ENCODE measurements at regions not wholly inside any gene's neighbourhood (a gene's known extent, or its start where the extent isn't known, plus 50 kb on each side); places are given as distances from the start of the nearest gene placed in this dataset.
A peak's percentile ranks its signal among the peaks of the same experiment; 100 is the strongest.

DNA sequence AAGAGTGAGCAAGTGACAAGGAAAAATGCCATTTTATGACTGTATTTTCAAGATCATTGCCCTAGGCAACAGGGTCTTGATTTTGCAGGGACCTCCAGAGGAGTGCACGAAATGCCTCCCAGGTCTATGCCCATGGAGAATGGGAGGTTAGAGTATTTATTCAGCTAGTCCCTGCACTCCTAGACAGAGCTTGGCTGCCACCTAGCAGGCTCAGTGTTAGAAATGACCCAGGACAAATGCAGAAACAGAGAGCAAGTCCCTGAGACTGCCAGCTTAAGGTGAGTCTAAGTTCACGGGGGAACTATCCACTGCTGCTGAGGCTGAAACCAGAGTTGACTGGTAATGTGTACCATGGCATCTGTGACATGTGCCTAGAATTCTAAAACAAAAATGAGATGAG is 506.4 kb downstream of the MED13L start:
- POLR2A ChIA-PET, result no interaction called here
- peaks cover 6% of the 10 kb centered on the region for H3K36me3 Mint-ChIP-seq (ENCODE audit: insufficient read depth, unreplicated experiment)
- H3K27ac Mint-ChIP-seq (ENCODE audit: low read depth, unreplicated experiment), result no peak overlapping the region
- DNase-seq (ENCODE audit: unreplicated experiment), result peak; percentile 26
- TF ChIP-seq, protein P1, sequence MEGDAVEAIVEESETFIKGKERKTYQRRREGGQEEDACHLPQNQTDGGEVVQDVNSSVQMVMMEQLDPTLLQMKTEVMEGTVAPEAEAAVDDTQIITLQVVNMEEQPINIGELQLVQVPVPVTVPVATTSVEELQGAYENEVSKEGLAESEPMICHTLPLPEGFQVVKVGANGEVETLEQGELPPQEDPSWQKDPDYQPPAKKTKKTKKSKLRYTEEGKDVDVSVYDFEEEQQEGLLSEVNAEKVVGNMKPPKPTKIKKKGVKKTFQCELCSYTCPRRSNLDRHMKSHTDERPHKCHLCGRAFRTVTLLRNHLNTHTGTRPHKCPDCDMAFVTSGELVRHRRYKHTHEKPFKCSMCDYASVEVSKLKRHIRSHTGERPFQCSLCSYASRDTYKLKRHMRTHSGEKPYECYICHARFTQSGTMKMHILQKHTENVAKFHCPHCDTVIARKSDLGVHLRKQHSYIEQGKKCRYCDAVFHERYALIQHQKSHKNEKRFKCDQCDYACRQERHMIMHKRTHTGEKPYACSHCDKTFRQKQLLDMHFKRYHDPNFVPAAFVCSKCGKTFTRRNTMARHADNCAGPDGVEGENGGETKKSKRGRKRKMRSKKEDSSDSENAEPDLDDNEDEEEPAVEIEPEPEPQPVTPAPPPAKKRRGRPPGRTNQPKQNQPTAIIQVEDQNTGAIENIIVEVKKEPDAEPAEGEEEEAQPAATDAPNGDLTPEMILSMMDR (IDR thresholded peaks at IDR 0.05; ENCODE audit: unreplicated experiment), result no peak
- peaks cover 15% of the 10 kb centered on the region for H3K9me3 Mint-ChIP-seq (ENCODE audit: unreplicated experiment)
- no TSS peak for BruUV-seq (replicated peaks)
- peaks cover 35% of the 10 kb centered on the region for H3K27me3 Mint-ChIP-seq (ENCODE audit: insufficient read depth, unreplicated experiment)
- no peaks in the 10 kb centered on the region for H3K4me1 Mint-ChIP-seq (ENCODE audit: insufficient read depth, unreplicated experiment)
- CTCF ChIA-PET, result interaction anchor here (0.6 to 1.2 kb wide), 8 partner anchors 16 to 1138 kb away, joined by 3 to 4 read pairs (median 4); no protein-coding TSS in a partner anchor
- intact Hi-C loops (cut with micrococcal nuclease), result no loop called here
- H3K4me3 Mint-ChIP-seq (ENCODE audit: unreplicated experiment), result no peak overlapping the region

DNA sequence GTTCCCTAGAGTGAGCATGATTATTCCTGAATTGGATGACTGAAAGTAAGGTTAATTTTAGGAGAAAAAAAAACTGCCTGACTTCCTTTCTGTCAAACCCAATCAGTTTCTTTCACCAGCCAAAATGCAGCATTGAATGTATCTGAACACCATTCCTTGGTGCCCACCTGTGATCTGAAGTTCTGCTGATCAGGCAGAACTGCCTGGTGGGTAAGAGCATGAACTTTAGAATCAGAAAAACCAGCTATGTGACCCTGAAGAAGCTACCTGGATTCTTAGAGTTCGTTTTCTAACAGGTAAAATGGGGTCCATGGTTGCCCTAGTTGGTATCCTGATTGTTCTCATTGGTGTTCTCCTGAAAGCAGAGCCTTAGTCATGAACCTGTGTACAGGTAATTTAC is 506.9 kb downstream of the MED13L start:
- TF ChIP-seq, protein P1 (IDR thresholded peaks at IDR 0.05; ENCODE audit: unreplicated experiment), result no peak
- Mint-ChIP-seq H3K9me3 (ENCODE audit: unreplicated experiment) (peaks cover 15% of the 10 kb centered on the region), H3K27me3 (ENCODE audit: insufficient read depth, unreplicated experiment) (peaks cover 34% of the 10 kb centered on the region), H3K4me3 (ENCODE audit: unreplicated experiment) (no peak overlapping the region), H3K27ac (ENCODE audit: low read depth, unreplicated experiment) (no peak overlapping the region), H3K4me1 (ENCODE audit: insufficient read depth, unreplicated experiment) (no peaks in the 10 kb centered on the region), H3K36me3 (ENCODE audit: insufficient read depth, unreplicated experiment) (peaks cover 6% of the 10 kb centered on the region)
- no peak for DNase-seq (ENCODE audit: unreplicated experiment)
- ChIA-PET CTCF (interaction anchor here (0.6 to 1.2 kb wide), 7 partner anchors 16 to 1137 kb away, joined by 3 to 4 read pairs (median 4); no protein-coding TSS in a partner anchor), POLR2A (no interaction called here)
- BruUV-seq (replicated peaks), result no TSS peak
- intact Hi-C loops (cut with micrococcal nuclease), result no loop called here

DNA sequence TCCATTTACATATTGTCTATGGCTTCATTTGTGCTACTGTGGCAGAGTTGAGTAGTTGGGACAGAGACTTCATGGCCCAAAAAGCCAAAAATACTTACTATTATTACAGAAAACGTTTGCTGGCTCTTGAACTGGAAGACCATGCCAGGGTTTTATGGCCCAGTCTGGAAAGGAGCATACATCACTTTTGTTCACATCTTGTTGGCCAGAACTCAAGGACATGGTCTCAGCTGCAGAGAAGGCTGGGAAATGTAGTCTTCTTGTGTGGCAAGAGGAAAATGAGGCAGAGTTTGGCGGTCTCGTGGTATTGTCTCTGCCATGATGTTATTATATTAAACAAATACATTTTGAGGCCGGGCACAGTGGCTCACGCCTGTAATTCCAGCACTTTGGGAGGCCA is 509.6 kb downstream of the MED13L start:
- Mint-ChIP-seq H3K9me3 (ENCODE audit: unreplicated experiment) (peaks cover 11% of the 10 kb centered on the region), H3K4me3 (ENCODE audit: unreplicated experiment) (no peak overlapping the region), H3K27me3 (ENCODE audit: insufficient read depth, unreplicated experiment) (peaks cover 29% of the 10 kb centered on the region), H3K36me3 (ENCODE audit: insufficient read depth, unreplicated experiment) (peaks cover 6% of the 10 kb centered on the region), H3K4me1 (ENCODE audit: insufficient read depth, unreplicated experiment) (peaks cover 4% of the 10 kb centered on the region), H3K27ac (ENCODE audit: low read depth, unreplicated experiment) (no peak overlapping the region)
- DNase-seq (ENCODE audit: unreplicated experiment), result no peak
- no TSS peak for BruUV-seq (replicated peaks)
- ChIA-PET POLR2A (interaction anchor here (0.5 kb wide), 1 partner anchor 150 kb away, joined by 3 read pairs; no protein-coding TSS in a partner anchor), CTCF (no interaction called here)
- intact Hi-C loops (cut with micrococcal nuclease), result no loop called here
- TF ChIP-seq, protein P1 (IDR thresholded peaks at IDR 0.05; ENCODE audit: unreplicated experiment), result no peak

DNA sequence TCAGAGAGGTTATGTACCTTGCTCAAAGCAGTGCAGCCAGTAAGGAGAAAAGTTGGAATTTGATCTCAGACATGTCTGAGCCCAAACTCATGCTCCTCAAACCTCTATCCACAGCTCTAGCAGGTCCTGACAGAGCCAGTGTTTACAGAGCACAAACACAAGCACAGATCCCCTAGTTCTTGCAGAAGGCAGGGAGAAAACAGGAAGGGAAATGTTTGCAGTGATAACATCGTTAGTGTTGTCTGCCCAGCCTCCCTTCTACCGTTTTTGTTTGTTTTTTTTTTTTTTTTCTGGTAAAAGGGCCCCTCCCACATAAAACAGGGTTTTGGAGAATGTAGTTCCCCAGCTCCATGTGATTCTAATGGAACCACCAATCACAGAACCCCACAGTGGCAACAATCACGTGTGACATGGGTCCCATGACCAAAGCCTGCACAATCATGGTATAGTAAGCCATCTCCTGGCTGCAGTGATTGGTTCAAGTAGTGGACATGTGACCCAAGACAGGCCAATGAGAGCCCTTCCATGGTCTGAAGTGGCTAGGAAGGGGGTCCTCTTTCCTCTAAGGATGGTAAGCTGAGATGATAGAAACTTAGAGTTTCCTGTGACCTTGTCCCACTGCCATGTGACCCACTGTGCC is 513.4 kb downstream of the MED13L start:
- TF ChIP-seq, protein P1 (IDR thresholded peaks at IDR 0.05; ENCODE audit: unreplicated experiment), result no peak
- ChIA-PET POLR2A (no interaction called here), CTCF (interaction anchor here (1.0 to 1.7 kb wide), 3 partner anchors 11 to 1101 kb away, joined by 3 to 10 read pairs (median 8); no protein-coding TSS in a partner anchor)
- DNase-seq (ENCODE audit: unreplicated experiment), result no peak
- Mint-ChIP-seq H3K4me1 (ENCODE audit: insufficient read depth, unreplicated experiment) (peaks cover 10% of the 10 kb centered on the region), H3K27me3 (ENCODE audit: insufficient read depth, unreplicated experiment) (peaks cover 40% of the 10 kb centered on the region), H3K36me3 (ENCODE audit: insufficient read depth, unreplicated experiment) (peaks cover 6% of the 10 kb centered on the region), H3K9me3 (ENCODE audit: unreplicated experiment) (peaks cover 8% of the 10 kb centered on the region), H3K27ac (ENCODE audit: low read depth, unreplicated experiment) (no peak overlapping the region), H3K4me3 (ENCODE audit: unreplicated experiment) (no peak overlapping the region)
- intact Hi-C loops (cut with micrococcal nuclease), result no loop called here
- BruUV-seq (replicated peaks), result no TSS peak
